CD4-positive, alpha-beta T cell treated with Interleukin-17A for 4 hours (primary cell): ENCODE measurements at regions not wholly inside any gene's neighbourhood (a gene's known extent, or its start where the extent isn't known, plus 50 kb on each side); places are given as distances from the start of the nearest gene placed in this dataset.
"Not testable (repeated sequence)": the region's sequence is repeated elsewhere in the genome, so short reads cannot be mapped to it uniquely, and the experiment has no call there.

Experiments used
- DNase-seq: peaks from one replicate; pipeline ENCODE4 v3.0.0-alpha.2; 2020; ENCODE audit warnings: mixed read lengths

- no peak for DNase-seq
Observed at GRCh38 chr20:5696011-5696559, 54.1 kb upstream of the SHLD1 start.

- DNase-seq = no peak
Observed at GRCh38 chr20:5691918-5692618, 58.1 kb upstream of the SHLD1 start.

- DNase-seq = no peak
Observed at GRCh38 chr20:5689463-5689862, 60.7 kb upstream of the SHLD1 start.

GRCh38 chr20:5688431-5688972 lies 61.7 kb upstream of the SHLD1 start:
- no peak for DNase-seq

- no peak for DNase-seq
Observed at GRCh38 chr20:5687884-5688283, 62.3 kb upstream of the SHLD1 start.

GRCh38 chr20:5686384-5687105 lies 63.7 kb upstream of the SHLD1 start:
- DNase-seq = no peak

GRCh38 chr20:5682556-5682955 lies 67.6 kb upstream of the SHLD1 start:
- DNase-seq = not testable (repeated sequence)

GRCh38 chr20:5680192-5680591 lies 69.4 kb upstream of the GPCPD1 start:
- DNase-seq = no peak

GRCh38 chr20:5678777-5679176 lies 68.0 kb upstream of the GPCPD1 start:
- no peak for DNase-seq

- DNase-seq = not testable (repeated sequence)
Observed at GRCh38 chr20:5677944-5678343, 67.1 kb upstream of the GPCPD1 start.

GRCh38 chr20:5677389-5677788 lies 66.6 kb upstream of the GPCPD1 start:
- DNase-seq = no peak

GRCh38 chr20:5675103-5676091 lies 64.6 kb upstream of the GPCPD1 start:
- no peak for DNase-seq

GRCh38 chr20:5674176-5674660 lies 63.4 kb upstream of the GPCPD1 start:
- peak; percentile 37 for DNase-seq

- no peak for DNase-seq
Observed at GRCh38 chr20:5670874-5671273, 60.1 kb upstream of the GPCPD1 start.

GRCh38 chr20:5670036-5670536 lies 59.3 kb upstream of the GPCPD1 start:
- no peak for DNase-seq

- DNase-seq = no peak
Observed at GRCh38 chr20:5668529-5668868, 57.7 kb upstream of the GPCPD1 start.

- no peak for DNase-seq
Observed at GRCh38 chr20:5667705-5668528, 57.1 kb upstream of the GPCPD1 start.

- no peak for DNase-seq
Observed at GRCh38 chr20:5665417-5665816, 54.6 kb upstream of the GPCPD1 start.

- no peak for DNase-seq
Observed at GRCh38 chr20:5663396-5663795, 52.6 kb upstream of the GPCPD1 start.

GRCh38 chr20:5662769-5663168 lies 52.0 kb upstream of the GPCPD1 start:
- no peak for DNase-seq

GRCh38 chr20:5660756-5661155 lies 50.0 kb upstream of the GPCPD1 start:
- not testable (repeated sequence) for DNase-seq
